Fibroblast of villous mesenchyme (primary cell): ENCODE measurements at regions not wholly inside any gene's neighbourhood (a gene's known extent, or its start where the extent isn't known, plus 50 kb on each side); places are given as distances from the start of the nearest gene placed in this dataset.

Experiments used
- DNase-seq: peaks from one replicate; pipeline ENCODE4 v3.0.0-alpha.2; 2010; ENCODE audit warnings: low read depth
- H3K4me3 ChIP-seq: 2 replicates; pipeline ENCODE4 v1.5.1; 2011; ENCODE audit warnings: low read depth, mild to moderate bottlenecking, low read length
- CTCF ChIP-seq: IDR thresholded peaks from 2 replicates; pipeline ENCODE4 v1.5.1; 2012; ENCODE audit warnings: low read depth, mild to moderate bottlenecking, low read length; ENCODE audit not compliant: insufficient read depth

- no peak overlapping the region for H3K4me3 ChIP-seq
- no peak for TF ChIP-seq CTCF
- no peak for DNase-seq
These were observed 283.3 kb downstream of the EIPR1 start for GRCh38 chr2:3094318-3094717.

- no peak for DNase-seq
- no peak overlapping the region for H3K4me3 ChIP-seq
- TF ChIP-seq CTCF, result no peak
These were observed 285.9 kb downstream of the EIPR1 start for GRCh38 chr2:3091696-3092095.

DNA sequence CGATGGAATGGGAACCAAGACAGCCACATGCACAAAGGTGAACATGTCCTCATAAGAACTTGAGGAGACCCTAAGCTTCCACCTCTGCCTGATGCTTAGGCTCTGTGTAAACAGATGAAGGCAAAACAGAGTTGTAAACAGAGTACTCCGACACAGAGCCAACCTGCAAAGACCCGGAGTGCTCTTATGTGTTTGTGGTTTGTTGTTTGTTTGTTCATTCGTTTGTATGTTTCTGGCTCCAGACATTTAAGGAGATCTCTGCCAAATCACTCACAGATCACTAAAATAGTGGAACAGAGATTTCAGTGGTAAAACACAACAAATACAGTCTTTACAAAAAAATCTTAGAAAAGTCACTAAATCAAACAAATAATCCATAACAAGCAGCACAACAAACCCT is 294.9 kb downstream of the EIPR1 start:
- H3K4me3 ChIP-seq, result no peak overlapping the region
- TF ChIP-seq CTCF, result no peak
- DNase-seq, result no peak

- TF ChIP-seq CTCF, result no peak
- no peak overlapping the region for H3K4me3 ChIP-seq
- no peak for DNase-seq
These were observed 297.4 kb downstream of the EIPR1 start for GRCh38 chr2:3079959-3080948.

GRCh38 chr2:3079466-3079865 is 298.2 kb downstream of the EIPR1 start:
- H3K4me3 ChIP-seq, result no peak overlapping the region
- no peak for TF ChIP-seq CTCF
- no peak for DNase-seq

- DNase-seq, result no peak
- no peak overlapping the region for H3K4me3 ChIP-seq
These were observed 298.9 kb downstream of the EIPR1 start for GRCh38 chr2:3078684-3079083.

More at GRCh38 chr2:3078684-3079083, 298.9 kb downstream of the EIPR1 start:
- TF ChIP-seq CTCF, result no peak
